ENCODE measurements at regions not wholly inside any gene's neighbourhood (a gene's known extent, or its start where the extent isn't known, plus 50 kb on each side); places are given as distances from the start of the nearest gene placed in this dataset.

GRCh38 chrX:79080141-79080540 lies 64.3 kb upstream of the GPR174 start:
- H3K4me3 Mint-ChIP-seq (ENCODE audit: low read depth): no peak overlapping the region
- no peak for DNase-seq (ENCODE audit: low spot score, unreplicated experiment)

GRCh38 chrX:79081895-79082512 lies 62.5 kb upstream of the GPR174 start:
- Mint-ChIP-seq H3K27ac (no peak overlapping the region), H3K27me3 (no peaks in the 10 kb centered on the region), H3K9me3 (ENCODE audit: low read depth) (peaks cover 12% of the 10 kb centered on the region), H3K4me3 (ENCODE audit: low read depth) (no peak overlapping the region), H3K36me3 (ENCODE audit: insufficient read depth) (no peaks in the 10 kb centered on the region), H3K4me1 (ENCODE audit: low read depth) (no peaks in the 10 kb centered on the region)
- TF ChIP-seq CTCF (IDR thresholded peaks at IDR 0.05; ENCODE audit: unreplicated experiment): peak; percentile 60
- no peak for DNase-seq (ENCODE audit: low spot score, unreplicated experiment)

More at GRCh38 chrX:79080141-79080540, 64.3 kb upstream of the GPR174 start:
- H3K4me1 Mint-ChIP-seq (ENCODE audit: low read depth): no peaks in the 10 kb centered on the region
- no peak for TF ChIP-seq CTCF (IDR thresholded peaks at IDR 0.05; ENCODE audit: unreplicated experiment)
- H3K36me3 Mint-ChIP-seq (ENCODE audit: insufficient read depth): no peaks in the 10 kb centered on the region
- H3K27me3 Mint-ChIP-seq: no peaks in the 10 kb centered on the region
- no peak overlapping the region for H3K27ac Mint-ChIP-seq
- peaks cover 22% of the 10 kb centered on the region for H3K9me3 Mint-ChIP-seq (ENCODE audit: low read depth)

- Mint-ChIP-seq H3K9me3 (ENCODE audit: low read depth) (peaks cover 13% of the 10 kb centered on the region), H3K27me3 (no peaks in the 10 kb centered on the region), H3K27ac (no peak overlapping the region), H3K4me1 (ENCODE audit: low read depth) (no peaks in the 10 kb centered on the region), H3K4me3 (ENCODE audit: low read depth) (no peak overlapping the region), H3K36me3 (ENCODE audit: insufficient read depth) (no peaks in the 10 kb centered on the region)
- TF ChIP-seq CTCF (IDR thresholded peaks at IDR 0.05; ENCODE audit: unreplicated experiment): no peak
- no peak for DNase-seq (ENCODE audit: low spot score, unreplicated experiment)
Measured at GRCh38 chrX:79082899-79083298, 61.6 kb upstream of the GPR174 start.

- Mint-ChIP-seq H3K4me1 (ENCODE audit: low read depth) (no peaks in the 10 kb centered on the region), H3K27ac (no peak overlapping the region), H3K4me3 (ENCODE audit: low read depth) (no peak overlapping the region), H3K9me3 (ENCODE audit: low read depth) (peaks cover 8% of the 10 kb centered on the region), H3K36me3 (ENCODE audit: insufficient read depth) (no peaks in the 10 kb centered on the region), H3K27me3 (no peaks in the 10 kb centered on the region)
- TF ChIP-seq CTCF (IDR thresholded peaks at IDR 0.05; ENCODE audit: unreplicated experiment): no peak
- no peak for DNase-seq (ENCODE audit: low spot score, unreplicated experiment)
Measured at GRCh38 chrX:79084923-79085322, 59.6 kb upstream of the GPR174 start.

- TF ChIP-seq CTCF (IDR thresholded peaks at IDR 0.05; ENCODE audit: unreplicated experiment): no peak
- no peaks in the 10 kb centered on the region for H3K4me1 Mint-ChIP-seq (ENCODE audit: low read depth)
- DNase-seq (ENCODE audit: low spot score, unreplicated experiment): no peak
- H3K27ac Mint-ChIP-seq: no peak overlapping the region
- H3K9me3 Mint-ChIP-seq (ENCODE audit: low read depth): peaks cover 4% of the 10 kb centered on the region
- no peaks in the 10 kb centered on the region for H3K36me3 Mint-ChIP-seq (ENCODE audit: insufficient read depth)
- H3K4me3 Mint-ChIP-seq (ENCODE audit: low read depth): no peak overlapping the region
- no peaks in the 10 kb centered on the region for H3K27me3 Mint-ChIP-seq
Measured at GRCh38 chrX:79089896-79090584, 54.4 kb upstream of the GPR174 start.
